ENCODE measurements at regions not wholly inside any gene's neighbourhood (a gene's known extent, or its start where the extent isn't known, plus 50 kb on each side); places are given as distances from the start of the nearest gene placed in this dataset.

- no peak overlapping the region for H3K4me3 ChIP-seq (ENCODE audit: low read depth, low read length)
- no peak for DNase-seq (ENCODE audit: low read depth)
- TF ChIP-seq, protein P1, sequence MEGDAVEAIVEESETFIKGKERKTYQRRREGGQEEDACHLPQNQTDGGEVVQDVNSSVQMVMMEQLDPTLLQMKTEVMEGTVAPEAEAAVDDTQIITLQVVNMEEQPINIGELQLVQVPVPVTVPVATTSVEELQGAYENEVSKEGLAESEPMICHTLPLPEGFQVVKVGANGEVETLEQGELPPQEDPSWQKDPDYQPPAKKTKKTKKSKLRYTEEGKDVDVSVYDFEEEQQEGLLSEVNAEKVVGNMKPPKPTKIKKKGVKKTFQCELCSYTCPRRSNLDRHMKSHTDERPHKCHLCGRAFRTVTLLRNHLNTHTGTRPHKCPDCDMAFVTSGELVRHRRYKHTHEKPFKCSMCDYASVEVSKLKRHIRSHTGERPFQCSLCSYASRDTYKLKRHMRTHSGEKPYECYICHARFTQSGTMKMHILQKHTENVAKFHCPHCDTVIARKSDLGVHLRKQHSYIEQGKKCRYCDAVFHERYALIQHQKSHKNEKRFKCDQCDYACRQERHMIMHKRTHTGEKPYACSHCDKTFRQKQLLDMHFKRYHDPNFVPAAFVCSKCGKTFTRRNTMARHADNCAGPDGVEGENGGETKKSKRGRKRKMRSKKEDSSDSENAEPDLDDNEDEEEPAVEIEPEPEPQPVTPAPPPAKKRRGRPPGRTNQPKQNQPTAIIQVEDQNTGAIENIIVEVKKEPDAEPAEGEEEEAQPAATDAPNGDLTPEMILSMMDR (IDR thresholded peaks at IDR 0.05; ENCODE audit: control insufficient read depth, extremely low read depth, insufficient read depth) = no peak
These were observed 246.7 kb downstream of the HS3ST1 start for GRCh38 chr4:11182031-11182430.

DNA sequence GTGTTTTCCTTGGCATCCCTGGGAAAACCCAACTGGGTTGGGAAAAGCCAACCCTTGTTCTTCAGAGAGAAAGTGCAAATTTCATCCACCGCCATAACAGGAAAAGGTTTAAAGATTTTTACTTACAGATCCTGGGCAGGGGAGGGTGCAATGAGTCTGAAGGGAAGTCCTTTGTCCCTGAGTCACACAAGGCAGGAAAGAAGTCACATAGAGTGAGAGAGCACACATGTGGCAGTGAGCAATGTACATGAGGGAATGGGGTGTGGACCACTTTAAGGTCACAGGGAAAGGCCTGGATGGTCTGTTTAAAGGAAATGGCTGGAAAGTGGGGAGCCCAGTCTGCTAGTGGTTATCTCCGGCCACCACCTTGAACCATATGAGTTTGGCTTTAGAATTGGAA, 248.9 kb downstream of the HS3ST1 start:
- TF ChIP-seq, protein P1 (IDR thresholded peaks at IDR 0.05; ENCODE audit: control insufficient read depth, extremely low read depth, insufficient read depth) = no peak

GRCh38 chr4:11178433-11178832, 250.3 kb downstream of the HS3ST1 start:
- TF ChIP-seq, protein P1 (IDR thresholded peaks at IDR 0.05; ENCODE audit: control insufficient read depth, extremely low read depth, insufficient read depth) = no peak
- no peak overlapping the region for H3K4me3 ChIP-seq (ENCODE audit: low read depth, low read length)
- DNase-seq (ENCODE audit: low read depth) = no peak

More for the DNA sequence above, 248.9 kb downstream of the HS3ST1 start:
- DNase-seq (ENCODE audit: low read depth) = no peak
- no peak overlapping the region for H3K4me3 ChIP-seq (ENCODE audit: low read depth, low read length)

DNA sequence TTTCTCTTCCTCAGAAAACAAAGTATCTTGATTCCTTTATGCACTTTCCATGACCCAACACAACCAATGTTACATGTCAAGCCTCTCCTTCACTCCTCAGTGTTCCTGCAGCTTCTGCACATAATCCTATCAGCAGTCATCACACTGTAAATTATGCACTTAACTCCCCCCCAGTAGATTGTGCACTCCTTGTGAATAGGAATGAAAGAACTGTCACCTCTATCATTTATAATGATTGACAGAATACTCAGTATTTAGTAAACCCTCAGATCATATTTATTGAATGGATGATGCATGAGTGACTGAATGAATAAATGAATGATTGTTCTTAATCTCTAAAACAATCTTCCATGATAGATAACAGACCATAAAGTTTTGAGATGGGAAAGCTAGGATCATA, 253.3 kb downstream of the HS3ST1 start:
- H3K4me3 ChIP-seq (ENCODE audit: low read depth, low read length) = no peak overlapping the region
- TF ChIP-seq, protein P1 (IDR thresholded peaks at IDR 0.05; ENCODE audit: control insufficient read depth, extremely low read depth, insufficient read depth) = no peak
- no peak for DNase-seq (ENCODE audit: low read depth)

DNA sequence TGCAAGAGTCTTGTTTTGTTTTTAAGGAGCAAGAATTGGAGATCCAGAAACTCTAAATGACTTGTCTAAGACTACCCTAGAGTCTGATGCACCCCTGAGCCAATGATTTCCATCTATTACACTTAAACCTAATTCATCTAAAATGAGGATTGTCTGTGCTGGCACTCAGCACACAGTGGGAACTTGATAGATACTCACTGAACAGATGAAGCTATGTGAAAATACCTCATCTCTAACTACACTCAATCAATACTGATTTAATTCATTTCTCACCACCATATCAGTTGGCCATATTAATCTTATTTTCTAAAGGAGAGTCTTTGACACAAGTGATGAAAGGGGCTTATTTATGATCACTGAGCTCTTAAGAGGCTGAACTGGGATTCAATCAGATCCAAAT, 262.1 kb downstream of the HS3ST1 start:
- TF ChIP-seq, protein P1 (IDR thresholded peaks at IDR 0.05; ENCODE audit: control insufficient read depth, extremely low read depth, insufficient read depth) = no peak

DNA sequence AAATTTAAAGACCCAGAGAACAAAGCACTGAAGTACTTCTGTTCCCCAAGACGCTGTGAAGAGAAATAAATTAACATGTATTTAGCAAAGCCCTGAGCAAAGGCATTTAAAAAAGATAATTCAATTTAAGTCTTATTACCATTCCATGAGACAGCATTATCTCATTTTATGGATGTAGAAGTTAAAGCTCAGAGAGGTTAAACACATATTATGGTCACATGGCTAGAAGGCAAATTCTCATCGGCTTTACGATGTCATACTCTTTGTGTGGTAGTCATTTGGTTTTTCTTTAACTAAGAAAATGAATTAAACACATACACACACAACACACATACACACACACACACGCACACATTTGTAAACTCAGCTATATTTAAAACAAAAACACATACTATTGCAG, 262.7 kb downstream of the HS3ST1 start:
- TF ChIP-seq, protein P1 (IDR thresholded peaks at IDR 0.05; ENCODE audit: control insufficient read depth, extremely low read depth, insufficient read depth) = no peak
- DNase-seq (ENCODE audit: low read depth) = no peak
- no peak overlapping the region for H3K4me3 ChIP-seq (ENCODE audit: low read depth, low read length)

More for the DNA sequence above, 262.1 kb downstream of the HS3ST1 start:
- H3K4me3 ChIP-seq (ENCODE audit: low read depth, low read length) = no peak overlapping the region
- no peak for DNase-seq (ENCODE audit: low read depth)

GRCh38 chr4:11165052-11165451, 263.6 kb downstream of the HS3ST1 start:
- H3K4me3 ChIP-seq (ENCODE audit: low read depth, low read length) = no peak overlapping the region
- TF ChIP-seq, protein P1 (IDR thresholded peaks at IDR 0.05; ENCODE audit: control insufficient read depth, extremely low read depth, insufficient read depth) = no peak
- DNase-seq (ENCODE audit: low read depth) = no peak

All from LNCaP clone FGC (cell line).